Smooth muscle cell (in vitro differentiated cells): ENCODE measurements at regions not wholly inside any gene's neighbourhood (a gene's known extent, or its start where the extent isn't known, plus 50 kb on each side); places are given as distances from the start of the nearest gene placed in this dataset.

Experiments used
- DNase-seq: peaks from one replicate; lab custom pipeline; 2025; ENCODE audit not compliant: unreplicated experiment; lab: John Stamatoyannopoulos, UW
- H2AFZ ChIP-seq: fragments of 200-600 bp; sonication (generic); 2 replicates; pipeline ENCODE4 v1.6.0; 2016; ENCODE audit warnings: antibody characterized with exemption, low read depth, mild to moderate bottlenecking
- H3F3A ChIP-seq: fragments of 200-600 bp; sonication (generic); 2 replicates; pipeline ENCODE4 v1.6.0; 2017; ENCODE audit warnings: antibody characterized with exemption, low read depth
- H3K27ac ChIP-seq: fragments of 200-600 bp; sonication (generic); 2 replicates; pipeline ENCODE4 v1.5.1; 2016; ENCODE audit warnings: low read depth, mild to moderate bottlenecking
- H3K27me3 ChIP-seq: fragments of 200-600 bp; sonication (generic); 2 replicates; pipeline ENCODE4 v1.6.1; 2016; ENCODE audit warnings: low read depth, mild to moderate bottlenecking
- H3K36me3 ChIP-seq: fragments of 200-600 bp; sonication (generic); 2 replicates; pipeline ENCODE4 v1.5.1; 2016; ENCODE audit warnings: low read depth
- H3K4me1 ChIP-seq: fragments of 200-600 bp; sonication (generic); 2 replicates; pipeline ENCODE4 v1.5.1; 2016; ENCODE audit warnings: low read depth
- H3K4me2 ChIP-seq: fragments of 200-600 bp; sonication (generic); 2 replicates; pipeline ENCODE4 v1.6.0; 2016; ENCODE audit warnings: mild to moderate bottlenecking
- H3K4me3 ChIP-seq: fragments of 200-600 bp; sonication (generic); 2 replicates; pipeline ENCODE4 v1.5.1; 2016; ENCODE audit warnings: mild to moderate bottlenecking
- H3K79me2 ChIP-seq: fragments of 200-600 bp; sonication (generic); 2 replicates; pipeline ENCODE4 v1.6.0; 2016; ENCODE audit warnings: low read depth, mild to moderate bottlenecking
- H3K9ac ChIP-seq: fragments of 200-600 bp; sonication (generic); 2 replicates; pipeline ENCODE4 v1.6.0; 2016; ENCODE audit warnings: low read depth
- H3K9me3 ChIP-seq: fragments of 200-600 bp; sonication (generic); replicated peaks from 2 replicates; pipeline ENCODE4 v1.5.1; 2016; ENCODE audit warnings: low read depth
- H4K20me1 ChIP-seq: fragments of 200-600 bp; sonication (generic); 2 replicates; pipeline ENCODE4 v1.6.0; 2016; ENCODE audit warnings: low read depth
- CTCF ChIP-seq: fragments of 200-600 bp; sonication (generic); IDR thresholded peaks from 2 replicates; pipeline ENCODE4 v1.5.1; 2017; ENCODE audit warnings: borderline replicate concordance, mild to moderate bottlenecking, antibody characterized with exemption; ENCODE audit not compliant: insufficient read depth, poor library complexity, severe bottlenecking
- WGBS: methylation state at CpG from one replicate; pipeline ENCODE4 v1.1.7; 2016; ENCODE audit warnings: low lambda C conversion rate; 5-methylcytosine and 5-hydroxymethylcytosine counted together

- Histone ChIP-seq H3K4me3 (no peak overlapping the region), H4K20me1 (no peaks in the 10 kb centered on the region), H3K27me3 (no peaks in the 10 kb centered on the region), H3K9me3 (no peaks in the 10 kb centered on the region), H3K79me2 (no peaks in the 10 kb centered on the region), H3F3A (no peaks in the 10 kb centered on the region), H2AFZ (peak overlapping the region; percentile 43), H3K36me3 (no peaks in the 10 kb centered on the region), H3K4me1 (peaks cover 9% of the 10 kb centered on the region), H3K27ac (peak overlapping the region; percentile 7), H3K4me2 (no peak overlapping the region), H3K9ac (no peak overlapping the region)
- no peak for DNase-seq
- WGBS: 71% methylated on average over 13 of the region's 13 CpGs
- no peak for TF ChIP-seq CTCF
Measured at GRCh38 chr6:6886171-6886885, 221.4 kb upstream of the RREB1 start.

GRCh38 chr6:6886886-6887285 lies 220.9 kb upstream of the RREB1 start:
- H3K27ac ChIP-seq: no peak overlapping the region
- no peaks in the 10 kb centered on the region for H3K79me2 ChIP-seq
- no peaks in the 10 kb centered on the region for H3K27me3 ChIP-seq
- H3K36me3 ChIP-seq: no peaks in the 10 kb centered on the region
- no peak overlapping the region for H3K9ac ChIP-seq
- WGBS: 97% methylated on average over 9 of the region's 9 CpGs
- DNase-seq: no peak
- H3K4me2 ChIP-seq: no peak overlapping the region
- H3K9me3 ChIP-seq: no peaks in the 10 kb centered on the region
- H3K4me3 ChIP-seq: no peak overlapping the region
- H3F3A ChIP-seq: no peaks in the 10 kb centered on the region
- H4K20me1 ChIP-seq: no peaks in the 10 kb centered on the region
- TF ChIP-seq CTCF: no peak
- no peak overlapping the region for H2AFZ ChIP-seq
- peaks cover 9% of the 10 kb centered on the region for H3K4me1 ChIP-seq

GRCh38 chr6:6889601-6890000 lies 218.2 kb upstream of the RREB1 start:
- no peak for DNase-seq
- Histone ChIP-seq H3K4me3 (no peak overlapping the region), H3K9me3 (no peaks in the 10 kb centered on the region), H3K4me2 (no peak overlapping the region), H2AFZ (no peak overlapping the region), H3F3A (no peaks in the 10 kb centered on the region), H3K27ac (no peak overlapping the region), H4K20me1 (no peaks in the 10 kb centered on the region), H3K4me1 (peaks cover 9% of the 10 kb centered on the region), H3K27me3 (no peaks in the 10 kb centered on the region), H3K79me2 (no peaks in the 10 kb centered on the region), H3K36me3 (no peaks in the 10 kb centered on the region), H3K9ac (no peak overlapping the region)
- 95% methylated on average over 4 of the region's 4 CpGs for WGBS
- no peak for TF ChIP-seq CTCF

- Histone ChIP-seq H3K9ac (no peak overlapping the region), H3K27me3 (no peaks in the 10 kb centered on the region), H3K9me3 (no peaks in the 10 kb centered on the region), H3K4me2 (peak overlapping the region; percentile 47), H3K4me3 (no peak overlapping the region), H3K27ac (no peak overlapping the region), H3F3A (no peaks in the 10 kb centered on the region), H3K4me1 (peaks cover 9% of the 10 kb centered on the region), H3K36me3 (no peaks in the 10 kb centered on the region), H3K79me2 (no peaks in the 10 kb centered on the region), H2AFZ (peak overlapping the region; percentile 91), H4K20me1 (no peaks in the 10 kb centered on the region)
- no peak for DNase-seq
- 24% methylated on average over 6 of the region's 6 CpGs for WGBS
- TF ChIP-seq CTCF: no peak
Measured at GRCh38 chr6:6890400-6890858, 217.3 kb upstream of the RREB1 start.
